ENCODE measurements at regions not wholly inside any gene's neighbourhood (a gene's known extent, or its start where the extent isn't known, plus 50 kb on each side); places are given as distances from the start of the nearest gene placed in this dataset.

GRCh38 chr6:130620338-130620781 lies 206.8 kb upstream of the SMLR1 start:
- H3K27ac ChIP-seq = no peak overlapping the region
- no peaks in the 10 kb centered on the region for H3K9me3 ChIP-seq (ENCODE audit: low read depth)
- no peak for DNase-seq (ENCODE audit: low read depth in 1 of 2, low spot score in 1 of 2)
- no peak overlapping the region for H3K4me3 ChIP-seq
- no peaks in the 10 kb centered on the region for H3K4me1 ChIP-seq (ENCODE audit: low read depth)
- H3K27me3 ChIP-seq = no peaks in the 10 kb centered on the region
- TF ChIP-seq CTCF (IDR thresholded peaks at IDR 0.05; ENCODE audit: low read depth, low read length) = no peak
- H3K36me3 ChIP-seq = no peaks in the 10 kb centered on the region

GRCh38 chr6:130622142-130622541 lies 205.1 kb upstream of the SMLR1 start:
- Histone ChIP-seq H3K27me3 (no peaks in the 10 kb centered on the region), H3K4me3 (no peak overlapping the region), H3K27ac (no peak overlapping the region), H3K4me1 (ENCODE audit: low read depth) (no peaks in the 10 kb centered on the region), H3K36me3 (no peaks in the 10 kb centered on the region), H3K9me3 (ENCODE audit: low read depth) (no peaks in the 10 kb centered on the region)
- DNase-seq (ENCODE audit: low read depth in 1 of 2, low spot score in 1 of 2) = no peak
- no peak for TF ChIP-seq CTCF (IDR thresholded peaks at IDR 0.05; ENCODE audit: low read depth, low read length)

- Histone ChIP-seq H3K27me3 (no peaks in the 10 kb centered on the region), H3K4me3 (no peak overlapping the region), H3K9me3 (ENCODE audit: low read depth) (no peaks in the 10 kb centered on the region), H3K27ac (no peak overlapping the region), H3K36me3 (no peaks in the 10 kb centered on the region), H3K4me1 (ENCODE audit: low read depth) (no peaks in the 10 kb centered on the region)
- no peak for TF ChIP-seq CTCF (IDR thresholded peaks at IDR 0.05; ENCODE audit: low read depth, low read length)
- no peak for DNase-seq (ENCODE audit: low read depth in 1 of 2, low spot score in 1 of 2)
Observed at GRCh38 chr6:130624046-130624445, 203.2 kb upstream of the SMLR1 start.

- Histone ChIP-seq H3K4me3 (no peak overlapping the region), H3K27ac (no peak overlapping the region), H3K36me3 (no peaks in the 10 kb centered on the region), H3K9me3 (ENCODE audit: low read depth) (no peaks in the 10 kb centered on the region), H3K4me1 (ENCODE audit: low read depth) (no peaks in the 10 kb centered on the region), H3K27me3 (no peaks in the 10 kb centered on the region)
- no peak for TF ChIP-seq CTCF (IDR thresholded peaks at IDR 0.05; ENCODE audit: low read depth, low read length)
- peak in 1 of 2 donors; percentile 17 for DNase-seq (ENCODE audit: low read depth in 1 of 2, low spot score in 1 of 2)
Observed at GRCh38 chr6:130625825-130626527, 201.2 kb upstream of the SMLR1 start.

- no peaks in the 10 kb centered on the region for H3K4me1 ChIP-seq (ENCODE audit: low read depth)
Observed at GRCh38 chr6:130628862-130629261, 198.3 kb upstream of the SMLR1 start.

More at GRCh38 chr6:130628862-130629261, 198.3 kb upstream of the SMLR1 start:
- H3K4me3 ChIP-seq = no peak overlapping the region
- no peaks in the 10 kb centered on the region for H3K27me3 ChIP-seq
- no peak for TF ChIP-seq CTCF (IDR thresholded peaks at IDR 0.05; ENCODE audit: low read depth, low read length)
- H3K9me3 ChIP-seq (ENCODE audit: low read depth) = no peaks in the 10 kb centered on the region
- H3K36me3 ChIP-seq = no peaks in the 10 kb centered on the region
- no peak overlapping the region for H3K27ac ChIP-seq
- DNase-seq (ENCODE audit: low read depth in 1 of 2, low spot score in 1 of 2) = no peak
